NK-92 treated with Interleukin-12 subunit alpha and Interleukin-12 subunit beta, amount 100 ng/mL, for 24 hours (cell line): ENCODE measurements at regions not wholly inside any gene's neighbourhood (a gene's known extent, or its start where the extent isn't known, plus 50 kb on each side); places are given as distances from the start of the nearest gene placed in this dataset.
"Not testable (repeated sequence)": the region's sequence is repeated elsewhere in the genome, so short reads cannot be mapped to it uniquely, and the experiment has no call there.

Source experiments
- DNase-seq: peaks from one replicate; lab custom pipeline; 2025; lab: John Stamatoyannopoulos, UW

DNA sequence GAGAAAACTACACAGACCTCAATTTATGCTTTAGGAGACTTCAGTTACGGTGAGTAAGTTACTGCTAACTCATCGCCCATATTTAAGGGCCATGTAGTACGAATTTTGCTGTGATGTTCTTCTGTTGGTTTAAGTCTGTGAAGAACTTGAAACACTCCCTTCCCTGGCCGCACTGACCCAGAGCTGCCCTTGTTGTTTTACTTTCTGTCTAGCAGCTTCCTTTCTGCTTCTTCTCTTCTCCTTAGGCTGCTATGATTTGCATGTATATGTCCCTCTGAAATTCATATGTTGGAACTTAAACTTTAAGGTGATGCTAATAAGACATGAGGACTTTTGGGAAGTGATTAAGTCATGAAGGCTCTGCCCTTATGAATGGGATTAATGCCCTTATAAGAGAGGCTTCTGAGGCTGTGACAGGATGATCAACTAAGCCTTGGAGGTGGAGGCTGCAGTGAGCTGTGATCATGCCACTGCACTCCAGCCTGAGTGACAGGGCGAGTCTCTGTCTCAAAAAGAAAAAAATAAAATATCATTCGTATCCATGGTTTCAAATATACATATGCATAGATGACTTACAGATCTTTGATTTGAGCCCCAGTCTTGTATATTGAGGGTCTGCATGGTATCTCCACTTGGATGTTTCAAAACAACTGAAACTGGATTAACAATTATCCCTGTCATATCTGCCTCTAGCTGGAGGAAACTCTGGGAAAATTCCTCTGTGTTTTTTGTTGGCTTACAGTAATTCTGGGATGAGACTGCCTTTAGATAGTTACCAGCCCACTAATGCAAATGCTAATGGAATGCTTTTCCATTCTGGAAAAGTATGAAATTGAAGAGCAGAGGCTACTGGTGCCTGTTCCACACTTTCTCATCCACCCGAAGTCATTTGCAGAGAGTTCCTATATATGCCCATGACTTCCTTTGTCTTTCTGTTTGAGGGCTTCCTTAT is 263.4 kb upstream of the ACTBL2 start:
- no peak for DNase-seq

DNA sequence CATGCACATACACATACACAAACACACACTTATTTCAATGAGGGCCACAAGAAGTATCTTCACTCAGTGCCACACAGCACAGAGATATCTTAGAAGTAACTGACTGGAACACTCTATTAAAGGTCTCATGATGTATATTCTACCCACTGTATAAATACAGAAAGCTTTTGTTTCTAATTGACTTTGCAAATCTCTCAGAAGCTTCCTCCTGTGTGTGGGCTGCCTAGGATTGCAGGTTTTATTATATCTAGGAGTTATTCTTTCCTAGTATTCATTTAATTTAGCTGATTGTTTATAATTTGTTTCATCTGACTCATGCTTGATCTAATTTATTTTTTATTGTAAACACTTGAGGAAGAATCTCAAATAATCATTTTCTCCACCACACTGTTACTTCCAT is 262.4 kb upstream of the ACTBL2 start:
- no peak for DNase-seq

DNA sequence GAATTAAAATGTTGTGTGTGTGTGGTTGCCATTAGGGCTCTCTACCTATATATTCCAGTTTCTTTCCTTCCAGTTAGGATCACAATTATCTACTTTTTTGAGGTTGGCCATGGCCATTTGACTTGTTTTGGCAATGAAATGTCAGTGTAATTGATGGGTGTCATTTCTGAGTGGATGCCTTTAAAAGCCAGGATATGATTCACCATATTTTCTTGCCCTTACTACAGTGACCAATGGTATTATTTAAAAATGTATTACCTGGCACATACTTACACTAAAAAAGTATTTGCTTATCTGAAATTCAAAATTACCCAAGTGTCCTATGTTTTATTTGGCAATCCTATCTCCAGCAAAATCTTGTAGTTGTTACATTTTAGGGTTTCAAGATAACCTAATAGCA is 258.7 kb upstream of the ACTBL2 start:
- no peak for DNase-seq

DNA sequence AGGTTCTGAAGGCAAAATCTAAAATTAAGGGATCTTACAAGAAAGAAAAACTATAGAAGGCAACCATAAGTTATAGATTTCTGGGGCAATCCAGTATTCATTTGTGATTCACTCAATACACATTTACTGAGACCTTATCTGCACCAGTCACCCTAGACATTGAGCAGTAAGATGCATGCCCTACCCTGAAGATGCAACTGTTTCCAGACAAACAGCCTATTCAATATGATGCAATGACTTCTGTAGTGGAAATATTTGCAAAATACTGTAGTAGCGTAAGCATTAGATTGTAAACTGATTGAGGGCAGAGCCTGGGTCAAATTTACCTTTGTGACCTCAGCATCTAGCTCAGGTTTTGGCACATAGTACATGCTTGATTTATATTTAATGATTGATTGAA is 256.2 kb upstream of the ACTBL2 start:
- no peak for DNase-seq

DNA sequence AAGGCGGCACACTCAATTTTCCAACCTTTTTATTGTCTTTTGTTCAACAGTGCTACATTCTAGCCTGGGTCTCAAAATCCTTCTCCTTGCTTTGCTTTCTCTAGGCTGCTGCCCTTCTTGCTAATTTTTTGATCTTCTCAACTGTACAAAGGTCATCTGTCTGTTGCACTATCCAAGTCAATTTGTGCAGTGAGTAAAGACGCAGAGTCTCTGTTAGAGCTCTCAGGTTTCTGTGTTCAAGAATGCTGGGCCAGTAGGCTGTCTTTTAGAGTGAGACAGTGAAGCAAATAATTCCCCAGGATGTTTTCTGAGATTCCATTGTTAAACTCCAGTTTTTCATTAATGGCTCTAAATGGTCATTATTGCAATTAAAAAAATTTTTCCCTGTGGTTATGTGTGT is 255.7 kb upstream of the ACTBL2 start:
- no peak for DNase-seq

DNA sequence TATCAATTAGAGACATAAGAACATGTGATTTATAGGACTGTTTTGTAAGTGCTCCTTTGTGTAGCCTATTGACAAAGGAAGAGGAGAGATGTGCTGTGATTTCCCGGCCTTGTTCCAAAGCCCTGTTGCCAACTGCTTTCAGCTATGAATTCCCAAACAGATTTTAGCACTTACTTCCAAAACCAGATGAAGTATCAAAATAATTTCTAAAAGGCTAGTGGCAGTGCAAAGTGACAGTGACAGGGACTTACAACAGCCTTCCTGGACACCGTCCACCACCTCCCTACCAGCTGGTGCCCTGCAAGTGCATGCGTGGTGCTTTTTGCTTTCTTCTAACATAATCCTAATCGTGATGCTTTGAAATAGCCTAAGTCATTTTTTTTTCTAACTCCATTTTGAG is 254.1 kb upstream of the ACTBL2 start:
- DNase-seq = no peak

DNA sequence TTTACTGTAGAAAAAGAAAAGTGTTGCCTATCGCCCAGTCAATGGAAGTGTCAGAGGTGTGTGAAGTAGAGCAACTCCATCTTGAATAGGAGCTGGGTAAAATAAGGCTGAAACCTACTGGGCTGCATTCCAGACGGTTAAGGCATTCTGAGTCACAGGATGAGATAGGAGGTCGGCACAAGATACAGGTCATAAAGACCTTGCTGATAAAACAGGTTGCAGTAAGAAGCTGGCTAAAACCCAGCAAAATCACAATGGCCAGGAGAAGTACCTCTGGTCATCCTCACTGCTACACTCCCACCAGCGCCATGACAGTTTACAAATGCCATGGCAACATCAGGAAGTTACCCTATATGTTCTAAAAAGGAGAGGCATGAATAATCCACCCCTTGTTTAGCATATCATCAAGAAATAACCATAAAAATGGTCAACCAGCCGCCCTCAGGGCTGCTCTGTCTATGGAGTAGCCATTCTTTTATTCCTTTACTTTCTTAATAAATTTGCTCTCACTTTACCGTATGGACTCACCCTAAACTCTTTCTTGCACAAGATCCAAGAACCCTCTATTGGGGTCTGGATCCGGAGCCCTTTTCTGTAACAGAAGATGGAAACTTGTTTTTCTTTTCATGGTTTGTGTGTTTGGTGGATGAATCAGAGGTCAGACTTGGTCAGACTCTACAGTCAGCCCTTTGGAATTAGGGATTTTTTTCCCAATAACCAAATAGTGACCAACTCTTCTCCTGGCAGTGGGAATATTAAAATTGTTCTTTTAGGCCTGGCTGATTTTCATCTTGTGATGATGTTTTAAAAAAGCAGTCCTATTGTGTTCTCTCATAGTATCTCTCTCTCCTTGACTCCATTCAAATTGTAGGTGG is 252.9 kb upstream of the ACTBL2 start:
- not testable (repeated sequence) for DNase-seq

DNA sequence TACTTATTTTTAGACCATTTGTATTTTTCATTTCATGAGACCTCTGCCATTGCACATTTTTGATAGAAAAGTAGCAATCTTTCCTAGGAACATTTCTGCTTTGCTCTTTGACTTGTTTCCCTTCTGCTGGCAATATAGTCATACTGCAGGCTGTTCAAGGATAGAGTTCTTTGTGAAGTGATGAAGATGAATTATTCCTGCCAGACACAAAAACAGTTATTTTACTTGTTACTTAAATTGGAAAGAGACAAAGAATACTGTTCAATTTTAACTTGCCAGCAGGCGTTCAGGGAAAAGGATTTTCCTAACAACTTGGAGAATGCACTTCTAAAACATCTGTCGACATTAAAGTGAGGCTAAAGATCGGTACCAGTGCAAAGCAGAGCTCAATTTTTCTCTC is 251.7 kb upstream of the ACTBL2 start:
- no peak for DNase-seq

DNA sequence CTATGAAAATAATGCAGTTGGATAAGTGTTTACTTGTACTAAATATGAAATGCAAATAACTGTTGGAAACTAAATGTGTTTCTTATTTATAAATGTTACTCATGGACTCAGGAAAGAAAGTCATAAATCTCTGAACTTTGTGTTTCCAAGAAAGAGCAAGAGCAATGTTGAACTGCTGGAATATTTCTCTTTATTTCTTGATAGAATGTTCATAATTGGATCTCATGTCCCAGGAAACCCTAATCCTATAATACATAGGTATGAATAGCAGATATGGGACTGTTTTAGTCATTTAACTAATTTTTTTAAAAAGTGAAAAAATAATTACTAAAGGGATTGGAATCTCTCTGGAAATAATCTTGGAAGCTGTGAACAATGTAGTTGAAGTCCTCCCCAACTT is 245.0 kb upstream of the ACTBL2 start:
- DNase-seq = no peak

DNA sequence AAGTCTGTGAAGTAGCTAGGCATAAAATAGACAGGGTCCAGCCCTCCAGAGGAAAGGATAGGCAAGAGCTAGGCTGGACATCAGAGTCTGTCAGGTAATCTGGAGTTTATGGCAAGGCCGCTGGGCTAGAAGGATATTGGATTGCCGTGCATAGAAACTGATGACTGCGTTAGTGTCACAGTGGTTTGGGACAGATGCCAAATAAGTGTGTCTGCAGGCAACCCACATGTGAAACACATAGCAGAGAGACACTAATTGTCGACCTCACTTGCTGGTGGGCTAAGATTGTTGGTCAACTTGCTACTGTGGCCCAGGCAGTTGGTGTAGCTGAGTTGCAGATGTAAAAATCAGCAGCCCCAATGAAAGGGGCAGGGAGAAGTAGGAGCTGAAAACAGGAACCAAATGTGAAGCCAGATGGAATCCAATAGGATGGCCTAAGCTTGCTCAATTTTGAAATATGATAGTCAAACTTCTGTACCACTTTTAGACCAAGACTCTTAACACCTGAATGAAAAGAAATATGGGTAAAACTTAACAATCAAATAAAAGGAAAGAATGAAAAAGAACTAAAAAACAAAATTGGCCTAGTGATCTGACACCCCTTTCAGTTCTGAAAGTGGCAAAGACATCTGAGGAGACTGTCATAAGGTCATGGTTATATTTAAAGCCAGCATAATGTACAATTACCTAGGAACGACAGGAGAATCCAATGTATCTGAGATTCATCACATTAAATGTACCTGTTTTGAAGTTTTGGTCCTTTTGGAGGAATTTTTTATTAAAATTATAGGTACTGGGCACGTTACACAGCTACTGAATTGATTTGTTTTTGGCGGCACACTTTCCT is 243.3 kb upstream of the ACTBL2 start:
- no peak for DNase-seq

DNA sequence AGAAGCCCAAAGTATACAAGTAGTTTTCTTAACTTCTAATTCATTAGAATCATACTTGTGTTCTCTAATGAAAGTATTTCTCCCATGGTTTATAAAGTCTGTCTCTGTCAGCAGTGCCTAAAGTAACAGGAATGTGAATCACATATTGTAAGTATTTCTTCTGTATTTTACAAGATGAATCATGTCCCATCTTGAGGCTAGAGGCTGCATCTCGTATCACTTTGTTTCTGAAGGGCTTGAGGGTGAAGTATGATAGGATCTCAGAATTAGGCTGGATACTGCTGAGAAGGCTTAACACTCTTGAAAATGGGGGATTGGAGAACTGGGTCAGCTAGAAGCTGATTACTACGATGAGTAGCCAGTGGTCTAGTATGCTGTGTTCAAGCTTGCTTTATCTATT is 242.2 kb upstream of the ACTBL2 start:
- DNase-seq = no peak

DNA sequence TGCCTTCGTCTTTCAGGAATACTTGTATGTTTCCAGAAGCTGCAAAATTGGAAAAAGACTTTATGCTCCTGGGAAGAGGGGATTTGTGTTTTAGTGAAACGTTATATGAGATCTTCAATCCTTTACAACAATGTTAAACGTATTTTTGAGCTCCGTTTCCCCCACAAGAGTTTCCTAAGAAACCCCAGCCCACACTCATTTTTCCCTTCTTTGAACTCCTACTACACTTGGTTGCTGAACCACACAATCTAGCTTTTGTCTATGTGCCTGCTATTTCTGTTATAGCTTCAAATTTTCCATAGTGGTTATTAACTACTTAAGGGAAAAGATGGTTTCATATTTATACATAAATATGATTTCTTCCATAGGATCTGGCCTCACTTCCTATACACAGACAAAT is 238.6 kb upstream of the ACTBL2 start:
- no peak for DNase-seq

DNA sequence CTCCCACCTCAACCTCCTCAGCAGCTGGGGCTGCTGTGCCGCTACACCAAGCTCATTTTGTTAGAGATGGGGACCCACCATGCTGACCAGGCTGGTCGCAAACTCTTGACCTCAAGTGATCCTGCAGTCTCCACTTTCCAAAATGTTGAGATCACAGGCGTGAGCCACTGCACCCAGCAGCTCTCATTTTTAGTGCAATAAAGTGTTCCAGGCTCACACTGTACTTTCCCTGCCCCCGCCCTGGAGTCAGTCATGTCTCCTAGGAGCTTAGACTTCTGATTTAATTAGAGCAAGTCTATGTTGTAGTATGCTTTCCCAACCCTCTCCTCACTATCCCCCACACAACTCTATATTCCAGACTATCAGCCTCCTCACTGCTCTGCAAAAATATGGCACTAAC is 238.0 kb upstream of the ACTBL2 start:
- DNase-seq = no peak

DNA sequence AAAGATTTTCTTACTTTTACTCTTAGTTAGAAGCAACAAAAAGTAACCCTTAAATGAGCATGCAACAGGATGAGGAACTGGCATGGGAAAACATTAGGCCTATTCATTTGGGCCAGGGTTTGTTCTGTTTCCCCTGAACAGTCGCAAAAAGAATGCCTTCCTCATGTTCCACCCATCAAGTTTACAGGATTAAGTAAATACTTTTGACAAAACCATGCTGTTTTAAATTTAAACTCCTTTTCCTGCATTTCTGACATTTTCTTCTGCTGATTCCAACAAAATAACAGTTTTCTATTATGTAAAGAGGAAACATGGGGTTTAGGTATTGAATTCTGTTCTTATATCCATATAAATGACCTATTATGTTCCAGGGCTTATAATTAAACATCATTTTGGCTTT is 236.6 kb upstream of the ACTBL2 start:
- no peak for DNase-seq

DNA sequence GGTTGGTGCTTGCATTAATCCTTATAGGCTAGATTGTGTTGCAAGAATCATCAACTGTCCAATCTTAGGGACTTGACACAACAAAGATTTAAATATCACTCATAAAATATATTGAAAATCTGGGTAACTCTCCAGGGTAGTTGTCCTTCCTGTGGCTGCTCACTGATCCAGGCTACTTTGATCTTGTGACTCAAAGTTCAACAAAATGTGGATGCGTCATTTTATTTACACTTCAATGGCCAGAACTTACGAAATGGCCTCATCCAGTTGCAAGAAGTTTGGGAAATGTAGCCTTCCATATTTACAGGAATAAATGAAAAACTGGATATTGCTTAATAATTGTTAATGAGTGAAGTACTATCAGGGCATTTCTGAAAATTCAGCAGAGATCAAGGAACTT is 235.5 kb upstream of the ACTBL2 start:
- DNase-seq = no peak

DNA sequence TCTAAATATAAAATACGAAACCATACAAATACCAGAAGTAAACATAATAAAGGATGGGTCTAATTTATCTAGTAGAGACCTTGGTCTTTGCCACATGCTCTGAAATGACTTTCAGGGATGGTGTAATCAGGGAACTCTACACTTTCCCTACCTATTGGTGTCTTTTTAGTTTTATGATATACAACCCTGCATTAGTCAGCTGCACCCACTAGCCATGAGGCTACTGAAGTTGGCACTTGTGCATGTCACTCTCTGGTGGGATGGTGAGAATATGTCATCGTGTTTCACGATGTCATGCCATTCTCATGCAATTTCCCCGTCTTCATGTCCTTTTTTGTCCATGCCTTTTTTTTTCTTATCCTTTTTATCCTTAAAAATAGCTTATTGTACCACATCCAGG is 234.9 kb upstream of the ACTBL2 start:
- no peak for DNase-seq

DNA sequence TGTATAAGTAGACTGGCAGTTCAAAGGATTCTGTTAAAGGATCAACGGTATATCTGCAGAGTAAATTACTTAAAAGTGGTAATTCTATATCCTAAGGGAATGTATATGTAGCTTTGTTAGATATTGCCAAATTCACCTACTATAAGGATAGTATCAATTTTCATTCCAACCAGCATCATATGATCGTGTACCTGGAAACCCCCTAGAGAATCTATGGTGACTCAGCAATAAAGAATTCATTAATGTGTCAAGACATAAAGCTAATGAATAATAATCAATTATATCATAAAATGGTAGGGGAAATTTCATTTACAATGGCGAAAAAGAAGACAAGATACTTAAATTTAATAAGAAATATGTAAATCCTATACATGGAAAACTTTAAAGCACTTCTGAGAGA is 234.1 kb upstream of the ACTBL2 start:
- no peak for DNase-seq

DNA sequence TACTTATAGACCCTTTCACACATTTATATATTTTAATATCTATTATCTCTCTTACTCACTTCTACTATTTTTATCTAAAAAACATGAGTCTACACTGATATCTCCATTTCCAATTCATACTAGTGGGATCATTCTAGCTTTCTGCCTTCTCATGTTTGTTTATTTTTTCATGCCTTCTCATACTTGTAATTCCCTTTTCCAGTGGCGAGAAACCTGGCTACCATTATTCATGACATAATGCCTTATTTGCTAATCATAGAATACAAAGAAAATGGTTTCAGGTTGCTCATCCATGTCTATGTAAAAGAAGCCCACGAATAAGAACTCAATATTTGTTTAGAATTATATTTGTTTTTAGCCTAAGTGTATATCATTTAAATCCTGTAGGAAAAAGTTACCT is 232.7 kb upstream of the ACTBL2 start:
- no peak for DNase-seq

DNA sequence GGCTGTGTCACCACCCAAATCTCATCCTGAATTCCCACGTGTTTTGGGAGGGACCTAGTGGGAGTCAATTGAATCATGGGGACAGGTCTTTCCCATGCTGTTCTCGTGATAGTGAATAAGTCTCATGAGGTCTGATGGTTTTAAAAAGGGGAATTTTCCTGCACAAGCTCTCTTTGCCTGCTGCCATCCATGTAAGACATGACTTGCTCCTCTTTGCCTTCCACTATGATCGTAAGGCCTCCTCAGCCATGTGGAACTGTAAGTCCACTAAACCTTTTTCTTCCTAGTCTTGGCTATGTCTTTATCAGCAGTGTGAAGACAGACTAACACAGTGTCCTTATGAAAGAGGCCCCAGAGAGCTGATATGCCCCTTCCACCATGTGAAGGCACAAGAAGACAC is 230.9 kb upstream of the ACTBL2 start:
- not testable (repeated sequence) for DNase-seq

DNA sequence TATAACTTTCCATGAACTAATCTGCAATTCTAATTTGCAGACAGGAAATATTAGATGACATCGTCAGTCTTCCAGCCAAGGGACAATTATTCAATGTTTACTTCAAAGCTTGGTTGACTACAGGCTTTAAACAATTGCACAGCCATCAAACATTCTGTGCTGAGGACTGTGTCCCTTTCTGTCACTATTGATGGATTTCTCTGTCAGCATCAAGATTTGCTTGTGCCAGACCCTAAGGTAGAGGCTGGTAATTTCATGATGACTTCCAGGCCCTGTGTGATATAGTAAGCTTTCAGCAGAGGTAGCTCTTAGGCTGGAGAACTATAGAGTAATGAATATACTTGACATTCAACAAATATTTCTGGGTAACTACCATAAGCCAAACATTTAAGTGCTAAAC is 229.3 kb upstream of the ACTBL2 start:
- no peak for DNase-seq

DNA sequence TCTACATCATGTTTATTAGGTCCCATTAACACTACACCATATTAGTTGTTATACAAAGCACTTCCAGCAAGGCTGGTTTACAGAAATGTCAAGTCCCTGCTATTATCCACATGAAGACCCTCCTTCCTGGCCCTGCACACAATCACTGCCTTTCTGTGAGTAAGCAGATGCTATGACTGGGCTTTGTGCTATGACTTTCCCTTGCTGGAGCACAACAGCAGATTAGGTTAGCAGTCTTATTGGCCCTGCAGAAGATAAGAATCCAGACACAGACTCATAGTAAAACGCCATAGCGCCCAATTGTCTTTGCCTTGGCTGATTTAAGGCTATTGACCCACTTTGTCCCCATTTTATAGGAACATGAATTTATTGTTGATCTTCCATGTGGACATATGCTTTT is 228.9 kb upstream of the ACTBL2 start:
- no peak for DNase-seq

DNA sequence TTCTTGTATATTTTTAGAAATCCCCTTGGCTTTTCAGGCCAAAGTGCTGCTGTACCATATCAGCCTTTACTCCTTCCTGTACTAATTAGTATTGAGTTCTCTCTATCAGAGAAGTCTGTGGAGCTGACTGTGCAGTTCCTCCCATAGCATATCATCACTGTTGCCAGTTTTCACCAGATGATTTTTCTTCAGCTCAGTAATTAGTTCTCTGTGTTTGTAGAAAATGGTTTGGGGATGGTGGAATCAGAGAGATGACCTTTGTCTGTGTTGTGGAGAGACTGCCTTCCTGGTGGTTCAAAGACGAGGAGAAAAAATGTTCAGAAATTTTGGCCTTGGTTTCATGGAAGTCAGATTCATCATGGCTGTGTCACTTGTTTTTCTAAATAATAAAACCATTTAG is 227.5 kb upstream of the ACTBL2 start:
- no peak for DNase-seq
